ENCODE measurements at regions not wholly inside any gene's neighbourhood (a gene's known extent, or its start where the extent isn't known, plus 50 kb on each side); places are given as distances from the start of the nearest gene placed in this dataset.
"Not testable (repeated sequence)": the region's sequence is repeated elsewhere in the genome, so short reads cannot be mapped to it uniquely, and the experiment has no call there.

DNA sequence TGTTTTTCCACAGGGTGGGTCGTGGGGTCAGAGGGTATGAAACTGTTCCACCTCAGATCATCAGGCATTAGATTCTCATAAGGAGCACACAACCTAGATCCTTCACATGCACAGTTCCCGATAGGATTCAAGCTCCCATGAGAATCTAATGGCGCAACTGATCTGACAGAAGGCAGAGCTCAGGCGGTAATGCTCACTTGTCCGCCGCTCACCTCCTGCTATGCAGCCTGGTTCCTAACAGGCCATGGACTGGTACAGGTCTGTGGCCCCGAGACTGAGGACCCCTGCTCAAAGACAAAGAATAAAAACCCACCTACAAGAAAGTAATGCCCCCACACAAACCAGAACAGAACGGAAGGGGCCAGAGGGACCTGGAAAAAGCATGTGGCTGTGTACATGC lies 76.1 kb upstream of the SNX9 start:
- no peaks in the 10 kb centered on the region for H3K36me3 ChIP-seq
- peaks cover 0 to under 1% (median 0%) of the 10 kb centered on the region in 3 donors for H3K4me1 ChIP-seq
- H3K27ac ChIP-seq, result no peak overlapping the region
- TF ChIP-seq EP300 (IDR thresholded peaks at IDR 0.05), result no peak
- TF ChIP-seq, protein P1, sequence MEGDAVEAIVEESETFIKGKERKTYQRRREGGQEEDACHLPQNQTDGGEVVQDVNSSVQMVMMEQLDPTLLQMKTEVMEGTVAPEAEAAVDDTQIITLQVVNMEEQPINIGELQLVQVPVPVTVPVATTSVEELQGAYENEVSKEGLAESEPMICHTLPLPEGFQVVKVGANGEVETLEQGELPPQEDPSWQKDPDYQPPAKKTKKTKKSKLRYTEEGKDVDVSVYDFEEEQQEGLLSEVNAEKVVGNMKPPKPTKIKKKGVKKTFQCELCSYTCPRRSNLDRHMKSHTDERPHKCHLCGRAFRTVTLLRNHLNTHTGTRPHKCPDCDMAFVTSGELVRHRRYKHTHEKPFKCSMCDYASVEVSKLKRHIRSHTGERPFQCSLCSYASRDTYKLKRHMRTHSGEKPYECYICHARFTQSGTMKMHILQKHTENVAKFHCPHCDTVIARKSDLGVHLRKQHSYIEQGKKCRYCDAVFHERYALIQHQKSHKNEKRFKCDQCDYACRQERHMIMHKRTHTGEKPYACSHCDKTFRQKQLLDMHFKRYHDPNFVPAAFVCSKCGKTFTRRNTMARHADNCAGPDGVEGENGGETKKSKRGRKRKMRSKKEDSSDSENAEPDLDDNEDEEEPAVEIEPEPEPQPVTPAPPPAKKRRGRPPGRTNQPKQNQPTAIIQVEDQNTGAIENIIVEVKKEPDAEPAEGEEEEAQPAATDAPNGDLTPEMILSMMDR (IDR thresholded peaks at IDR 0.05), result no peak
- TF ChIP-seq POLR2A (IDR thresholded peaks at IDR 0.05), result no peak
- TF ChIP-seq POLR2AphosphoS5 (IDR thresholded peaks at IDR 0.05), result no peak
- WGBS, 2 donors (ENCODE audit: low coverage in 1 of 2), result 92 to 100% methylated on average over 4 to 5 of the region's 8 CpGs
- ATAC-seq, result no peak
- no peaks in the 10 kb centered on the region for H3K27me3 ChIP-seq
- no peaks in the 10 kb centered on the region for H3K9me3 ChIP-seq
- no peak overlapping the region for H3K4me3 ChIP-seq

DNA sequence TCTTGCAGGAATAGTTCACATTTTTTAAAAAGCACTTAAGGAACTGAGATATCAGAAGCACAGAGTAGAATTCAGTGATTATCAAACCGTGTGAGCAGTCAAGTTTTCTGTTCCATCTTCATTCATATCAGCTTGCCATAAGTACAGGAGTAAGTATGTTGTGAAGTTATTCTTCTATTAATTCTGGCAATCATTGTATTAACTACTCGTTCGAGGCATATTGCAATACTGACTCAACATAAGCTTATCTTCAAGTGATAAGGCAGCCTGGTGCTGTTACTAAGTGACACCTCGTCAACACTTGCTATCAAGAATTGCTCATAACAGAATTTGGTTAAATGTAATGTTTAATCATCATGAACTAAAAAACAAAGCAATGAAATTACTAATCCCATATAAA lies 75.7 kb upstream of the SNX9 start:
- WGBS, 2 donors (ENCODE audit: low coverage in 1 of 2), result 63 to 90% methylated on average over 4 of the region's 4 CpGs
- Histone ChIP-seq H3K27me3 (no peaks in the 10 kb centered on the region), H3K4me3 (no peak overlapping the region), H3K36me3 (no peaks in the 10 kb centered on the region), H3K27ac (no peak overlapping the region), H3K4me1 (no peaks in the 10 kb centered on the region), H3K9me3 (no peaks in the 10 kb centered on the region)
- TF ChIP-seq POLR2AphosphoS5 (IDR thresholded peaks at IDR 0.05), result no peak
- no peak for ATAC-seq

DNA sequence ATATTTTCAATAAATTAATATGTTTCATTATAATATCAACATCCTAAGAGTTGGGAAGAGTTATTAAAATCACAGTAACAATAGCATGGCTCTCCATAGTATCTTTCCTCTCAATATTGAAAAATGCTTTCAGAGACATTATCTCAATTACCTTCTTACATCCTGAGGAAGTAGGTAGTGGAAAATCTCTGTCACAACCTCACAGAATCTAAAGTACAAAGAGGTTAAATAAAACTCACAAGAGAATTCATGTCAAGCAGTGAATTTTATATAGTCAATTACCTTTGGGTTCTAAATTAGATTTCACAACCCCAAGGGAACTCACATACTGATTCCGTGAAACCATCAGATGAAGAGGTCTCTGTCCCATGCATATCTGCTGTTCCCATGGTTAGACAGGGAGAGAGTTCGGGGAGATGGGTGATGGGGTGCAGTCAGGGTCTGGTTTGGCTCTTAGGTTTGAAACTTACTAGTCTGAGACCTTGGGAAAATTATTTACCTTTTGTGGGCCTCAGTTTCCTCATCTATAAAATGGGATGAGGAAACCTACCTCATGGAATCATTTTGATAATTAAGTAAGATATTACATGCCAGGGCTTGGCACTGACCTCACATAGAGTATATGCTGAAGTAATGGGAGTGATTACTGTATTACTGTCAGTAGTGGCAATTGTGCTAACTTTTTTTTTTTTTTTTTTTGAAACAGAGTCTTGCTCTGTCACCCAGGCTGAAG lies 74.0 kb upstream of the SNX9 start:
- no peak for ATAC-seq
- H3K27me3 ChIP-seq, result no peaks in the 10 kb centered on the region
- H3K36me3 ChIP-seq, result no peaks in the 10 kb centered on the region
- no peak overlapping the region for H3K4me3 ChIP-seq
- H3K9me3 ChIP-seq, result no peaks in the 10 kb centered on the region
- no peaks in the 10 kb centered on the region for H3K4me1 ChIP-seq
- TF ChIP-seq EP300 (IDR thresholded peaks at IDR 0.05), result no peak
- no peak for TF ChIP-seq POLR2A (IDR thresholded peaks at IDR 0.05)
- TF ChIP-seq POLR2AphosphoS5 (IDR thresholded peaks at IDR 0.05), result no peak
- TF ChIP-seq, protein P1 (IDR thresholded peaks at IDR 0.05), result no peak
- WGBS, 2 donors (ENCODE audit: low coverage in 1 of 2), result 83 to 90% methylated on average over 2 of the region's 2 CpGs
- no peak overlapping the region for H3K27ac ChIP-seq

DNA sequence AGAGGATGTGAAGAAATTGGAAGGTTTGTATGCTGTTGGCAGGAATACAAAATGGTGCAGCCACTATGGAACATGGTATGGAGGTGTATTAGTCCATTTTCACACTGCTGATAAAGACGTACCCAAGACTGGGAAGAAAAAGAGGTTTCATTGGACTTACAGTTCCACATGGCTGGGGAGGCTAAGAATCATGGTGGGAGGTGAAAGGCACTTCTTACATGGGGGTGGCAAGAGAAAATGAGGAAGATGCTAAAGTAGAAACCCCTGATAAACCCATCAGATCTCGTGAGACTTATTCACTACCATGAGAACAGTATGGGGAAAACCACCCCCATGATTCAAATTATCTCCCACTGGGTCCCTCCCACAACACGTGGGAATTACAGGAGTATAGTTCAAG lies 72.1 kb upstream of the SNX9 start:
- not testable (repeated sequence) for H3K27ac ChIP-seq, H3K9me3 ChIP-seq, H3K4me1 ChIP-seq, H3K4me3 ChIP-seq, H3K27me3 ChIP-seq, ATAC-seq, H3K36me3 ChIP-seq
- 85 to 91% methylated on average over 3 of the region's 3 CpGs for WGBS, 2 donors (ENCODE audit: low coverage in 1 of 2)

DNA sequence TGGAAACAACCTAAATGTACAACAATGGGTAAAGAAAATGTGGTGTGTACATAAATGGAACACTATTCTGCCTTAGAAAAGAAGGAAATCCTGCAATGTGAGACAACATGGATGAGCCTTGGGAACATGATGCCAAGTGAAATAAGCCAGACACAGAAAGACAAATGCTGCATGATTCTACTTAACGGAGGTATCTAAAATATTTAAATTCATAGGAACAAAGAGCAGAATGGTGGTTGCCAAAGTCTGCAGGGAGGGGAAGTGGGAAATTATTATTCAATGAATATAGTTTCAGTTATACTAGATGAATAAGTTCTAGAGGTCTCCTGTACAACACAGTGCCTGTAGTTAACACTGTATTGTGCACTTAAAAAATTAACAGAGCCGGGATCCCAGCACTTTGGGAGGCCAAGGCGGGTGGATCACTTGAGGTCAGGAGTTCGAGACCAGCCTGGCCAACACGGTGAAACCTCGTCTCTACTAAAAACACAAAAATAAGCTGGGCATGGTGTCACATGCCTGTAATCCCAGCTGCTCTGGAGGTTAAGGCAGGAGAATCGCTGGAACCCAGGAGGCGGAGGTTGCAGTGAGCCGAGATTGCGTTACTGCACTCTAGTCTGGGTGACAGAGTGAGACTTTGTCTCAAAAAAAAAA lies 71.4 kb upstream of the SNX9 start:
- Histone ChIP-seq H3K4me3 (no peak overlapping the region), H3K27me3 (no peaks in the 10 kb centered on the region), H3K9me3 (no peaks in the 10 kb centered on the region), H3K27ac (no peak overlapping the region), H3K4me1 (peaks cover 0 to 5% (median 3%) of the 10 kb centered on the region in 3 donors), H3K36me3 (no peaks in the 10 kb centered on the region)
- 57 to 83% methylated on average over 2 to 7 of the region's 10 CpGs for WGBS, 2 donors (ENCODE audit: low coverage in 1 of 2)
- TF ChIP-seq POLR2A (IDR thresholded peaks at IDR 0.05) (no peak), EP300 (IDR thresholded peaks at IDR 0.05) (no peak), POLR2AphosphoS5 (IDR thresholded peaks at IDR 0.05) (no peak)
- TF ChIP-seq, protein P1 (IDR thresholded peaks at IDR 0.05), result no peak
- no peak for ATAC-seq

DNA sequence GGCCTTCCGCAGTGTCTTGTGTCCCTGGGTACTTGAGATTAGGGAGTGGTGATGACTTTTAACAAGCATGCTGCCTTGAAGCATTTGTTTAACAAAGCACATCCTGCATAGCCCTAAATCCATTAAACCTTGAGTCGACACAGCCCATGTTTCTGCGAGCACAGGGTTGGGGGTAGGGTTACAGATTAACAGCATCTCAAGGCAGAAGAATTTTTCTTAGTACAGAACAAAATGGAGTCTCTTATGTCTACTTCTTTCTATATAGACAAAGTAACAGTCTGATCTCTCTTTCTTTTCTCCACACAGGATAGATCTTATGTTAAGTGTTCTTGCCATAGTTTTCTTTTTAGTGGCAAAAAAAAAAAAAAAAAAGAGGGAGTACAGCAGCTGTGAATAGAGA lies 70.2 kb upstream of the SNX9 start:
- H3K9me3 ChIP-seq, H3K27me3 ChIP-seq, ATAC-seq, H3K4me3 ChIP-seq, H3K36me3 ChIP-seq, H3K27ac ChIP-seq: not testable (repeated sequence)
- WGBS, 2 donors (ENCODE audit: low coverage in 1 of 2), result 51 to 73% methylated on average over 2 of the region's 3 CpGs
- peaks cover 0 to 15% (median 7%) of the 10 kb centered on the region in 3 donors for H3K4me1 ChIP-seq

All from gastroesophageal sphincter (tissue), 4 donors.